ENCODE measurements at regions not wholly inside any gene's neighbourhood (a gene's known extent, or its start where the extent isn't known, plus 50 kb on each side); places are given as distances from the start of the nearest gene placed in this dataset.

DNA sequence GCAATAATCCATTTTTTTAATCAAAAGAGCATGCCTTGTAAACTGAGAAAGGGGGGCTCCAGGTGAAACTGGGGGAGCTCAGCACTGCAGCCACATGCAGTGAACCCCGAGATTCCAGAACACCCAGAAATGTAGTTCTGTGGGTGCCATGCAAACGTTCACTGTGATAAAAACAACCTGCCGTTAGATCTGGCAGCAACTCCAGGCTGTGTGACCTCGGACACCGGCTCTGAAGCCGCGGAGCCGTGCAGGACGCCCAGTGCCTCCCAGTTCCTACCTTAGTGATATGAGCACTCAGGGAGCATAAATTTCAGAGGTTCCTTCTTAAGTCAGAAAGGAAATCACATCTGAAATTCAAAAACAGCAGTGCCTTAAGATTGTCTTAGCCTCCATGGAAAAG lies 85.4 kb upstream of the THBS2 start:
- DNase-seq = no peak

DNA sequence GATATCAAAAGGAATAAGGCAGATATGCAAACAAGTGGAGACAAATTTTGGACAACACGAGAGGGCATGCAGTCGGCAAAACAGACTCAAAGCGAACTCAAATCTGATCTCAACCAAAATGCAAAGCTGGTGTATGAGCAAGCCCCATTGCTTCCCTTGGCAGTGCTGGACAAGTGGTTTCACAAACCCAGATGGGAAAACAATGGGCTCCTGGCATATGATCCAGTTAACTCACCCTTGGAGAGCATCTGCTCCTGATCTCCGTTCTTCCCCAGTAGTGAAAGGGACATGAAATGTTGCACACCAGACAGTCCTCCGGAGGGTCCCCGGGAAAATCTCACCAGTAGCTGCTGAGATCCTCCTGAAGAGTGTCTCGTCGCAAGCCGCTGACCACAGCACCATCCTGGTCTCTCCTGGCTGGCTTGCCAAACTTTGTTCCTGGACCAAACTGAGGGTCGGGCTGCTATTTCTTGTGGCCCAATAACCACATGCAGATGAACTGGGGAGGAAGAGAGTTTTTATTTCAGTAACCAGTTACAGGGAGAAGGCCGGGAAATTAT lies 84.3 kb upstream of the THBS2 start:
- DNase-seq = no peak

DNA sequence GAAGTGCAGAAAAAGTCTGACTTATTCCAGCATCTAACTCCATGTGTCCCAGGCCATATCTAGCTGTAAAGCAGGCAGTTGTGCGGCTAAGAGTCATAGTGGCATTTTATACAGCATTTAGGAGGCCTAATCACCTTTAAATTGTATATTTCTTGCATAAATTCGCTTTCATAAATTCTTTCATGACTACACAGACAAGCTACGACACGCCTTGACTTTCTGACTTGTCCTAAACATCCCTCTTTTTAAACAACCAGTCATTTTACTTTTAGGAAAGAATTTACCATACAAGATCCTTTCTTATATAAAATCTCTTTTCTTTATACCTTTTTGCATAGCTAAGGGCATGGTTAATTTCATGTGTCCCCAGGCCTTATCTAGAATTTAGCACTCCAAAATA lies 81.7 kb upstream of the THBS2 start:
- no peak for DNase-seq

DNA sequence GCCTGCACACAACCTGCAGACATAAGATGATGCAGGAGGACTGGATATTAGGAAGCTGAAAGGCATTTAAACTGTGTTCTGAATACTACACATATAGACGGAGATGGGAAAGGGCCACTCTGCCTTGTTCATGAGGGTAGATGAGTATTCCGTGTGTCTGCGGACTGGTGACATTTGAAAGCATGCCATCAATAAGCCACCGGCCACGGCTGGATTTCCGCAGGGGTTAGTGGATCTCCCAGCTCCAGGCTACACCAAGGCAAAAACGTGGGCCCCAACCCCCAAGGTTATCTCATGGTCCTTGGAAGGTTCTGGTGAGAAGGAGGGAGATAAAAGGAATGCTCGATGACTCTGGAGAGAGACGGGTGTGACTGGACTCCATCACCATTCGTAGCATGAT lies 78.6 kb upstream of the THBS2 start:
- DNase-seq = no peak

DNA sequence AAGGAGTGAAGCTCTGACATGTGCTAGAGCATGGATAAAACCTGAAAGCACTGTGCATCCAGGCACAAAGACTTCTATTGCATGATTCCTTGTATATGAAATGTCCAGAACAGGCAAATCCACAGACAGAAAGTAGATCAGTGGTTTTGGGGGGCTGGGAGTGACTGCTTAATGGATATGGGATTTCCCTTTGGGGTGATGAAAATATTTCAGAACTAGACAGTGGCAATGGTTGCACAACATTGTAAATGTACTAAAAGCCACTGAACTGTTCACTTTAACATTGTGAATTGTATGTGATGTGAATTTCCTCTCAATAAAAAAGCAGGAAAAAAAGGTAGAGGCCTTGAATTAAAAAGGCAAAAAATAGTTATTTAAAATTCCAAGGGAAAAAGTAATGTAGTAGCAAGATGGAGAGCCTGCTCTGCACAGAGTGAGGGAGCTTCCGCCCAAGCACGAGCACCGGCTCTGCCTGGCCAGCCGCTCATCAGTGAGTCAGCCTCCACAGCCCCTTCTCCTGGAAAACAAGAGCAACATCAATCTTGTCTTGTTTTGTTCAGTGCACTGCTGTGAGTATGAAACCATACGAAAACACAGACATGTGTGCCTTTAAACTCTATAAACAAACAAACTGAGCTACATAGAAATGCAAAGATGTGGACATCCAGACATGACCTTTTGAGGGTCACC lies 74.6 kb upstream of the THBS2 start:
- no peak for DNase-seq

DNA sequence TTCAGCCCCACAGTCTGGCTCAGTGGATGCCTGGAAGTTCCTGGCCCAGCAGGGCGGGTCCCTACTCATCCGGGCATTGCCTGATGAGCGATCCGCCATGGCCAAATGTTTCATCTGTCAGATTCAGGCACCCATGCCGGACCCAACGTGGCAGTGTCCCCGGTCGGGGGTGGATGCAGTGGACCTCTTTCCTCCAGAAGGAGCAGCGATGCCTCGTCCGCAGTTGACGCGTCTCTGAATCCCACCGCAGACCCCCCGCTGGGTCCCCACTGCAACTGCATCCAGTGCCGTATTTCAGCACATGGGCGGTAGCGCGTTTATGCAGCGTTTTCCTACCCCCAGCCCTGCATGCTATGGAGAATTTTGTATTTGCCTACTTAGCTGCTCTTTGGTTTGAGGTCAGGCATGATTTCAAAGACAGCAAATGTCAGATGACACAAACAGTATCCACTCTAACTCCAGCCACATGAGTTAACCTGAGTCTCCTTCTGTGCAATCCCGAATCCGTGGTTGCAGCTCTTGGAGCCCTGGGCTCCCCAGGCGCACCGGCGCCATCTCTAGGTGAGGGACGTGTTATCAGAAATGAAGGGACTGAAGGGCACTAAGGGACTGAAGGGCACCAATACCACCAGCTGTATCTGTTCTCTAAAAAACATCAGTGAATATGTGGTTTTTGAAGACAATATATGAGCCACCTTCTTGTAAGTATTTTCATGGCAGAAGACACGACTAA lies 72.6 kb upstream of the THBS2 start:
- DNase-seq = peak; percentile 1

DNA sequence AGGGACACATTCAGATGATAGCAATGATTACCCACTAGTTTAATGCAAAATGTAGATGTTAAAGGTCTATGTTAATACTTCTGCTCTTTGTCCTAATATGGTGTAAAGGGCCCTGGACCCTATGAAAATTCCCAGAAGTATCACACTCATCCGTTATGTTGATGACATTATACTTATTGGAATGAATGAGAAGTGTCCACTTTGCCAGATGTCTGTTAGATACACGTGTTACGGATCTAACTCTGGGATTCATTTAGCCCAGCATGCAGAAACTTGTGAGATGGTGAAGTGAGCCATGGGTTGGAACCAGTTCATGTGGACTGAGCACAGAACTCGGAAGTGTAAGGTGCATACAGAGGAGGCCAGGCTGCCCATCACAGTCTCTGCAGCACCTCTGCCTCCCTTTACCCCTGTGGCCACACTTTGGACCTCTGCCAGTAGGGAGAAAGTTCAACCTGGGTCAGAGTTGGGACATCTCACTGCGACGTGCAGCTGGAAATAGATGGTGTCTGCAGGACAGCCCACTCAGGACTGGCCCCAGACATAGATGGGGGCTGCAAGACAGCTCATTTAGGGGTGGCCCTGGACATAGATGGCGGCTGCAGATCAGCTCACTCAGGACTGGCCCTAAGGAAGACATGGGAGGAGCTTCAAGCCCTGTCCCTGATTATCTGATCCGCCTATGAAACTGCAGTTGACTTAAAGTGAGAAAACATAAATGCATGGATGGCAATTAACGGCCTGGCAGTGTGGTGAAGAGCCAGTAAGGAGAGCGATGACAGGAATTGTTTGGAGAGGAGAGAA lies 71.2 kb upstream of the THBS2 start:
- no peak for DNase-seq

DNA sequence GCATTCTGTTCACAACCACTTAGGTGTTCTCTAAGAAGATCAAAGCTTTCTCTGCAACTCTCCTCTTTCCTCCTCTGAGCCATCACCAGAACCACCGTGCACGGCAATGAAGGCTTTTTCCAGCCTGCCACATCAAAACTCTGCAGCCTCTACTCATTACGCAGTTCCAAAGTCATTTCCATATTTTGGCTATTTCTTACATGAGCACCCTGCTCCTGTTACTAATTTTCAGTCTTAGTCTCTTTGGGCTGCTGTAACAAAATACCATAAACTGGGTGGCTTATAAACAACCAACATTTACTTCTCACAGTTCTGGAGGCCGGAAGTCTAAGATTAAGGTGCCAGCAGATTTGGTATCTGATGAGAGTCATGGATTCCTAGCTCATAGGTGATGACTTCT lies 70.4 kb upstream of the THBS2 start:
- no peak for DNase-seq

DNA sequence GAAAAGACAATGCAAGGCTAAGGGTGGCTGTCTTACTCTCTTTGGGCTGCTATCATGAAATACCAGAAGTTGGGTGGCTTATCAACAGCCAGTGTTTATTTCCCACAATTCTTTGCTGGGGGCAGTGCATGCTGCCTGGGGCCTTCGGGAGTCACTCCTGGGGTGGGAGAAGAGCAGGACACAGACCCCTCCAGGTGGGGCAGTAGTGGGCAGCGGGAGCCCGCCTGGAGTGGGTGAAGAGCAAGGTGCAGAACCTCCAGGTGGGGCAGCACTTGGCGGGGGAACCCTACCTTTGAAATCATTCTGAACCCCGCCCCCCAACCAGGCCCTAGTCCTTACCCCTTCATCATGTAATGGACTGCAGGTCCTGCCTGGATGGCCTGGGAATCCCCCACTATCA lies 69.6 kb upstream of the THBS2 start:
- DNase-seq = no peak

DNA sequence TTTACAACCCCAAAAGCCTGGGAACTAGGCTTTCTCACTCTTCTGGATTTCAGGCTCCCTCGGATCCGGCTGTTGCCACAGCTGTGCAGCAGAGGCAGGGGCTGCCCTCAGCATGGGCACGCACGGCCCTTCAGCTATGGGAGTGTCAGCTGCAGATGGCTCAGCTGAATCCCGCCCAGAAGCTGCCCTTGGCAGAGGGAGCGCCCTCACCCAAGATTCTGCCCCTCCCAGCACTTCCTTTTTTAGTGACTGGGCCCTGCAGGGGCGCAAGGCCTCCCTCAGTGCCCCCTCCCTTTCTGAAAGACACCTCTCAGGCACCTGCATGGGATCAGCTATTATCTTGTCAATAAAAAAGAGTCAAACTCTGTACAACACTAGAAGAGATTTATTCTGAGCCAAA lies 67.9 kb upstream of the THBS2 start:
- DNase-seq = no peak

DNA sequence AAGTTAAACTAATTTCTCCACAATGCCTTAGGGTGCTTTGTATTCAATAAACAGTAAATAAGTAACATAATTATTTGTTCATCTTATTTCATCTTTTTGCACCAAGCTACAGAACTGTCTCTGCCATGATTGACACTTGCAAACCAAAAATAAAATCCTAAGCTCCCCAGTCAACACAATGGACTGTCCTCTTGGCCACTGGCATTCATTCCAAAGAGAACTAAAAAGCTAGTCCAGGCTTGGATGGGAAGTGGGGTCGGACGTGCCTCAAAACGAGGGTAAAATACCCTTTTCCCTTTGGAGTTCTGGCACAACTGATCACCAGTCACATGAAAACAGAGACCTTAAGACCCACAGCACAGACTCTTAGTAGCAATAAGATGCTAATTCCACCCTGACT lies 66.4 kb upstream of the THBS2 start:
- no peak for DNase-seq

DNA sequence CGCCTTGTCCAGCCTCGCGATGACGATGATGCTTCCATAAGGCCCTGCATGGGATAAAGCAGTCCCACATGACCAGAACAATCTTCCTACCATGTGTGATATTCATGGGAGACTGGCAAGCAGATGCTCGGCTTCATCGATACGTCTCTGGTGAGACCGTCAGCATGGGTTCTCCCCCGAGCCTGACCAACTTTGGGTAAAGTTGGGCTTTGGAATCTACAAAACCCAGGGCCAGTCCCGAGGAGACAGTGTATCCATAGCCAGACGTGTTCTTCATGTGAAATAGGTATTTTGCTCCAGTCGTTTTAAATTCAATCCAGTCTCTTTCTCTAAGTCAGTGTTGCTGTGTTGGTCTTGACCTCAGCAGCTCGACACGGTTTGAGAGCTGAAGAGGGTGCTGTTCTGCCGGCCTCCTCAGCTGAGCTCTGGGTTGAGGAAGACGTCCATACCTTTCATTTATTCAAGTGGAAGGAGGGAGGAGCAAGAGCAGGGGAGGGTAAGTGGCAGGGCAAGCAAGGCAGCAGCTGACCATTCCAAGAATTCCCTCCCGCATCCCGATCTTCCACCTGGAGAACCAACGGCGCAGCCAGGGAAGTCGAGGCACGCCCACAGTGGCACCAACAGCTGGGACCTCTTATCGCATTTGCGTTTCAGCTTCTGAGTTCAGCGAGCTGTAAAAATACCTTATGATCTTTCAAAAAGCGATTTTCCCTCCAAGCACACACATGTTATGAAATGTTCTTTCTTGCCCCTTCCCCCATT lies 64.0 kb upstream of the THBS2 start:
- no peak for DNase-seq

DNA sequence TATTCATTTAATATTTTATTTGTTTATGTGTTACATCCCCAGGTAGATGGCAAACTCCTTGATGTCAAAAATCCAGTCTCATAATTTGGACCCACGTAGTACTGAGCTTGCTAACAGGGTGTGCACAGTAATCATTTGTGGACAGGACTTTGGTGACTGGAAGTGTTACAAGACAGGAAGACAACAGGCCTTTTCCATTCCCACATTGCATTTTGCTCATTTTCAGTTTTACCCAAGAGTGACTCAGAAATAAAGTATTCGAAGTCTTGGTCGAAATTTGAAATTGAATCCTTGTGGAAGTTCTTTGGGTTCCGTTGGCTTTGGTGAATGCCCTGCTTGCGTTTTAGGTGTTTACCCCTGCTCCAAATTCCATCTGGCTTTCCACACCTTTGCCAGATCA lies 63.0 kb upstream of the THBS2 start:
- DNase-seq = no peak

DNA sequence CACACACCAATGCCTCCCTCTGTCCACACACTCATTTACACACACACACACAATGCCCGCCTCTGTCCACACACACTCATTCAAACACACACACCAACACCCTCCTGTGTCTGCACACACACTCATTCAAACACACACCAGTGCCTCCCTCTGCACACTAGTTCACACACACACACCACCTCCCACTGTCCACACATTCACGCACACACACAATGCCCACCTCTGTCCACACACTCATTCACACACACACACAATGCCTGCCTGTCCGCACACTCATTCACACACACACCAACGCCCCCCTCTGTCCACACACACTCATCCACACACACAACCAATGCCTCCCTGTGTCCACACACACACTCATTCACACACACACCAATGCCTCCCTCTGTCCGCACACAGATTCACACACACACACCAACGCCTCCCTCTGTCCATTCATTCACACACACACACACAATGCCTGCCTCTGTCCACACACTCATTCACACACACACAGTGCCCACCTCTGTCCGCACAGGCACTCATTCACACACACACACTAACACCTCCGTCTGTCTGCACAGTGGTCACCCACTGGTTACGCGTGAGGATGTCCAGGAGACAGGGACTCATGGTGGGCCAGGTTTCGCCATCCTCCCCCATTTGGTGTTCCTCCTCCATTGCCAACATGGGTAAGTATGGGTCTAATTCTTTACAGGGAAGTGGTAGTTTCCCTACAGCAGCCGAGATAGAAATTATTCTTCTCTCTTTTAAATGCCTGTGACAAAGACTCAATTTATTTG lies 62.4 kb upstream of the THBS2 start:
- no peak for DNase-seq

DNA sequence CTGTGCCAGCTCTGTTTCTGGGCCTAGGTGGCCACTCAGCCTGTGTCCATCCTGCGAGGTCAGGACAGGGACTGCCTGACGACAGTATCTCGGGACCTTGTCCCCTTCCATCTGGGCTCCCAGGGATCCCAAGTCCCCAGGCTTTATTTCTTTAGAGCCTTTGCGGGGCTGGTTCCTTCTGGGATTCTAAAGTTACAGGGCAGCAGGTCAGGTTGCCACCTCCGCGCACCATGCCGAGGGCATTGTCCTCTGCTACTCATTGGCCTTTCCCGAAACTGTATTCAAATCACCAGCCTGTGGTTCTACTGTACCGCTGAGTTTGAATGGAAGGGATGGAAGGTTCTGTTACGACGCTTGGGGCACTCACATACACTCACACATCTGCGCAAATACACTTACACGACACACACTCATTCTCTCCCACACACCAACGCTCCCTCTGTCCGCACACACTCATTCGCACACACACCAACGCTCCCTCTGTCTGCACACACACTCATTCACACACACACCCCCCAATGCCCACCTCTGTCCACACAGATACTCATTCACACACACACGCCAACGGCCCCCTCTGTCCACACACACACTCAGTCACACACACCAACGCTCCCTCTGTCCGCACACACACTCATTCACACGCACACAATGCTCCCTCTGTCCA lies 59.8 kb upstream of the THBS2 start:
- DNase-seq = no peak

DNA sequence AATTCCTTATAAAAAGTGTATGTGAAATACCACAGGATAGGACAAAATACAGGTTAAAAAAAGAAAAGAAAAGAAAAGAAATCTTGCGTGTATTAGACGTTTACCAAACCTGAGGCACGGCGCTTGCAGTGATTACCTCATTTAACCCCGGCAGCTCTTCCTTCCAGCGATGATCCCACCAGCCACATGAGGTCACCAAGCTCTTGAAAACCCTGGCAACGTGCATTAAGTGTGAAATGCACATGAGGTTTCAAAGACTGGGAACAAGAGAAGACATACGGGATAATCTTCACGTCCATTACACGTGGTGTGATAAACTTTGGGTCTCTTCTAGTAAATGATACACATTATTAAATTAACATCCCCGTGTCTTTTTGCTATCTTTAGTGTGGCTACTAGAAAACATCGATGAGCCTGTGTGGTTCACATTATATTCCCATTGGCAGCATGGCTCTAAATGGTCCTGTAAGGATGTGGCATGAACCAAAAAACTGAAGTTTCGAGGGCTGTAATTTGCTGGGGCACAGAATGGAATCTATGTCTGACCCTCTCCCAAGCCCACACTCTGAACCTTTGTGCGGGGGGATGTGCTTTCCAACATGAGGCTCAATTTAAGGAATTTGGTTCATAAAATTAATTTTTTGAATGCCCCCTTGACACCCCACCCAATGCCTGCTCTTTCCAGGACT lies 59.2 kb upstream of the THBS2 start:
- no peak for DNase-seq

DNA sequence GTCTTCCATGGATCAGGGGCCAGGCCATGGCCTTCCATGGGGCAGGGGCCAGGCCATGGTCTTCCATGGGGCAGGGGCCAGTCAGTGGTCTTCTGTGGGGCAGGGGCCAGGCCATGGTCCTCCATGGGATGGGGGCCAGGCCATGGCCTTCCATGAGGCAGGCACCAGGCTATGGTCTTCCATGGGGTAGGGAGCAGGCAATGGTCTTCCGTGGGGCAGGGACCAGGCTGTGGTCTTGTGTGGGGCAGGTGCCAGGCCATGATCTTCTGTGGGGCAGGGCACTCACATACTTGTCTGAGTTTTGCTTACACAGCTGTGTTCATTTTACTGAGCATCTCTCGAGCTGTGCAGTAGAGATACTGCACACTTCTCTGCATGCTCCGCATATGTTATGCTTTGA lies 57.3 kb upstream of the THBS2 start:
- no peak for DNase-seq

Measured in activated CD4-positive, alpha-beta T cell treated with anti-CD3 and anti-CD28 coated beads, Interleukin-2, Interleukin-6, amounts not matched to agents 100 ng/mL and 50 ng/mL, durations not matched to agents 16 hours and 8 hours (primary cell).